TTC549 (cell line): ENCODE measurements at regions not wholly inside any gene's neighbourhood (a gene's known extent, or its start where the extent isn't known, plus 50 kb on each side); places are given as distances from the start of the nearest gene placed in this dataset.
"Not testable (repeated sequence)": the region's sequence is repeated elsewhere in the genome, so short reads cannot be mapped to it uniquely, and the experiment has no call there.

Experiments used
- FAIRE-seq: peaks from 2 replicates; lab custom pipeline; 2012; peaks lifted over from hg19 to GRCh38; lab: Jason Lieb, UNC

GRCh38 chr14:29982171-29982570 lies 54.5 kb upstream of the PRKD1 start:
- no peak for FAIRE-seq

- FAIRE-seq: no peak
These were observed 55.3 kb upstream of the PRKD1 start for GRCh38 chr14:29982993-29983392.

GRCh38 chr14:29990344-29990857 lies 62.8 kb upstream of the PRKD1 start:
- FAIRE-seq: not testable (repeated sequence)

GRCh38 chr14:29990993-29991392 lies 63.3 kb upstream of the PRKD1 start:
- no peak for FAIRE-seq

GRCh38 chr14:29993143-29993542 lies 65.5 kb upstream of the PRKD1 start:
- FAIRE-seq: no peak

GRCh38 chr14:29999013-29999539 lies 71.4 kb upstream of the PRKD1 start:
- FAIRE-seq: no peak

GRCh38 chr14:30002859-30003258 lies 75.2 kb upstream of the PRKD1 start:
- no peak for FAIRE-seq

- FAIRE-seq: peak; percentile 89
These were observed 77.6 kb upstream of the PRKD1 start for GRCh38 chr14:30005114-30005808.

GRCh38 chr14:30006695-30007094 lies 79.0 kb upstream of the PRKD1 start:
- no peak for FAIRE-seq

- FAIRE-seq: no peak
These were observed 87.8 kb upstream of the PRKD1 start for GRCh38 chr14:30015489-30015888.

GRCh38 chr14:30016002-30016401 lies 88.4 kb upstream of the PRKD1 start:
- no peak for FAIRE-seq

- FAIRE-seq: no peak
These were observed 89.8 kb upstream of the PRKD1 start for GRCh38 chr14:30017370-30017993.

- FAIRE-seq: no peak
These were observed 92.6 kb upstream of the PRKD1 start for GRCh38 chr14:30020271-30020670.

- FAIRE-seq: no peak
These were observed 93.0 kb upstream of the PRKD1 start for GRCh38 chr14:30020687-30021086.

GRCh38 chr14:30023350-30023749 lies 95.7 kb upstream of the PRKD1 start:
- FAIRE-seq: not testable (repeated sequence)

- FAIRE-seq: no peak
These were observed 106.5 kb upstream of the PRKD1 start for GRCh38 chr14:30034152-30034551.

GRCh38 chr14:30035361-30035760 lies 107.7 kb upstream of the PRKD1 start:
- FAIRE-seq: no peak

GRCh38 chr14:30045720-30046119 lies 118.1 kb upstream of the PRKD1 start:
- FAIRE-seq: no peak

GRCh38 chr14:30053103-30053502 lies 125.5 kb upstream of the PRKD1 start:
- FAIRE-seq: no peak

GRCh38 chr14:30054201-30054600 lies 126.6 kb upstream of the PRKD1 start:
- no peak for FAIRE-seq

- no peak for FAIRE-seq
These were observed 130.8 kb upstream of the PRKD1 start for GRCh38 chr14:30058401-30058800.

- FAIRE-seq: no peak
These were observed 136.1 kb upstream of the PRKD1 start for GRCh38 chr14:30063746-30064145.

- no peak for FAIRE-seq
These were observed 136.8 kb upstream of the PRKD1 start for GRCh38 chr14:30064454-30064853.

- FAIRE-seq: no peak
These were observed 141.9 kb upstream of the PRKD1 start for GRCh38 chr14:30069536-30069935.
